OCI-LY1 (cell line): ENCODE measurements at regions not wholly inside any gene's neighbourhood (a gene's known extent, or its start where the extent isn't known, plus 50 kb on each side); places are given as distances from the start of the nearest gene placed in this dataset.

ENCODE experiments used
- EZH2 ChIP-seq: fragments of 200-600 bp; sonication (generic), shearing (Covaris generic); IDR thresholded peaks from 2 replicates; pipeline ENCODE4 v1.8.0; 2017; ENCODE audit warnings: borderline replicate concordance, mixed run types, mild to moderate bottlenecking, antibody characterized with exemption, low read length, moderate library complexity, mixed read lengths
- TF ChIP-seq, protein P1 (sequence below): fragments of 200-600 bp; sonication (generic), shearing (Covaris generic); IDR thresholded peaks from 2 replicates; pipeline ENCODE4 v1.5.1; 2017; ENCODE audit warnings: mild to moderate bottlenecking, antibody characterized with exemption, low read length, moderate library complexity, mixed read lengths

- TF ChIP-seq, protein P1, sequence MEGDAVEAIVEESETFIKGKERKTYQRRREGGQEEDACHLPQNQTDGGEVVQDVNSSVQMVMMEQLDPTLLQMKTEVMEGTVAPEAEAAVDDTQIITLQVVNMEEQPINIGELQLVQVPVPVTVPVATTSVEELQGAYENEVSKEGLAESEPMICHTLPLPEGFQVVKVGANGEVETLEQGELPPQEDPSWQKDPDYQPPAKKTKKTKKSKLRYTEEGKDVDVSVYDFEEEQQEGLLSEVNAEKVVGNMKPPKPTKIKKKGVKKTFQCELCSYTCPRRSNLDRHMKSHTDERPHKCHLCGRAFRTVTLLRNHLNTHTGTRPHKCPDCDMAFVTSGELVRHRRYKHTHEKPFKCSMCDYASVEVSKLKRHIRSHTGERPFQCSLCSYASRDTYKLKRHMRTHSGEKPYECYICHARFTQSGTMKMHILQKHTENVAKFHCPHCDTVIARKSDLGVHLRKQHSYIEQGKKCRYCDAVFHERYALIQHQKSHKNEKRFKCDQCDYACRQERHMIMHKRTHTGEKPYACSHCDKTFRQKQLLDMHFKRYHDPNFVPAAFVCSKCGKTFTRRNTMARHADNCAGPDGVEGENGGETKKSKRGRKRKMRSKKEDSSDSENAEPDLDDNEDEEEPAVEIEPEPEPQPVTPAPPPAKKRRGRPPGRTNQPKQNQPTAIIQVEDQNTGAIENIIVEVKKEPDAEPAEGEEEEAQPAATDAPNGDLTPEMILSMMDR: no peak
- no peak for TF ChIP-seq EZH2
Measured at GRCh38 chr6:156562019-156562418, 215.2 kb upstream of the ARID1B start.
